Left colon (tissue), 2 donors: ENCODE measurements at regions not wholly inside any gene's neighbourhood (a gene's known extent, or its start where the extent isn't known, plus 50 kb on each side); places are given as distances from the start of the nearest gene placed in this dataset.

Experiments used
- ATAC-seq: fragments of 200-7000 bp; cut with Tn5 transposase; one replicate; pipeline ENCODE4 v1.9.1; 2020; ENCODE audit warnings: mild to moderate bottlenecking, moderate library complexity
- DNase-seq, 2 donors: peaks; one replicate each; pipeline ENCODE4 v3.0.0-alpha.2; 2020
- intact Hi-C, 2 donors: fragments of 100-400 bp; cut with DNase I in 1 of 2; cut with micrococcal nuclease in 1 of 2; formaldehyde crosslinking; loops; one replicate each; pipeline versions ENCODE4 v1.11.2 to v1.14.0; 2022; cut with DNase I, micrococcal nuclease
- donor health status: DM: no; HTN: no; CAD: no.
- donor health status: DM: yes; HTN: yes; CAD: no.

GRCh38 chr22:47658182-47658581, 895.7 kb downstream of the TBC1D22A start:
- DNase-seq (no peak), ATAC-seq (no peak)
- intact Hi-C loops = no loop called here

GRCh38 chr22:47657224-47657623, 894.8 kb downstream of the TBC1D22A start:
- DNase-seq = no peak
- ATAC-seq = no peak
- intact Hi-C loops = no loop called here

- intact Hi-C loops = no loop called here
- no peak for ATAC-seq
- DNase-seq = no peak
Measured at GRCh38 chr22:47656806-47657205, 894.4 kb downstream of the TBC1D22A start.

GRCh38 chr22:47655930-47656329, 893.5 kb downstream of the TBC1D22A start:
- DNase-seq (no peak), ATAC-seq (no peak)
- intact Hi-C loops = no loop called here

GRCh38 chr22:47654922-47655491, 892.6 kb downstream of the TBC1D22A start:
- intact Hi-C loops = no loop called here
- DNase-seq = no peak
- no peak for ATAC-seq

GRCh38 chr22:47653921-47654320, 891.5 kb downstream of the TBC1D22A start:
- ATAC-seq (no peak), DNase-seq (no peak)
- intact Hi-C loops = no loop called here

- intact Hi-C loops = no loop called here
- DNase-seq = no peak
- ATAC-seq = no peak
Measured at GRCh38 chr22:47651216-47651987, 889.0 kb downstream of the TBC1D22A start.

GRCh38 chr22:47647720-47648119, 885.3 kb downstream of the TBC1D22A start:
- DNase-seq (no peak), ATAC-seq (no peak)
- intact Hi-C loops = no loop called here

GRCh38 chr22:47647181-47647580, 884.7 kb downstream of the TBC1D22A start:
- no peak for ATAC-seq
- intact Hi-C loops = no loop called here

GRCh38 chr22:47645923-47646322, 883.5 kb downstream of the TBC1D22A start:
- DNase-seq (no peak), ATAC-seq (no peak)
- intact Hi-C loops = no loop called here

More at GRCh38 chr22:47647181-47647580, 884.7 kb downstream of the TBC1D22A start:
- DNase-seq = no peak

GRCh38 chr22:47645450-47645914, 883.0 kb downstream of the TBC1D22A start:
- intact Hi-C loops = no loop called here
- ATAC-seq = no peak
- no peak for DNase-seq

- ATAC-seq (no peak), DNase-seq (no peak)
- intact Hi-C loops = no loop called here
Measured at GRCh38 chr22:47634347-47634746, 871.9 kb downstream of the TBC1D22A start.

- no peak for ATAC-seq
- intact Hi-C loops = no loop called here
- no peak for DNase-seq
Measured at GRCh38 chr22:47633111-47633510, 870.7 kb downstream of the TBC1D22A start.

- ATAC-seq = no peak
- DNase-seq = no peak
- intact Hi-C loops = no loop called here
Measured at GRCh38 chr22:47632701-47633100, 870.3 kb downstream of the TBC1D22A start.

GRCh38 chr22:47631571-47632102, 869.2 kb downstream of the TBC1D22A start:
- DNase-seq (no peak), ATAC-seq (no peak)
- intact Hi-C loops = no loop called here

- intact Hi-C loops = no loop called here
- no peak for ATAC-seq
Measured at GRCh38 chr22:47630741-47631534, 868.5 kb downstream of the TBC1D22A start.

GRCh38 chr22:47629791-47630655, 867.6 kb downstream of the TBC1D22A start:
- intact Hi-C loops = no loop called here
- DNase-seq (no peak), ATAC-seq (no peak)

More at GRCh38 chr22:47630741-47631534, 868.5 kb downstream of the TBC1D22A start:
- DNase-seq = no peak

GRCh38 chr22:47629273-47629711, 866.8 kb downstream of the TBC1D22A start:
- no peak for DNase-seq
- intact Hi-C loops = no loop called here

More at GRCh38 chr22:47629273-47629711, 866.8 kb downstream of the TBC1D22A start:
- no peak for ATAC-seq
